ENCODE measurements at regions not wholly inside any gene's neighbourhood (a gene's known extent, or its start where the extent isn't known, plus 50 kb on each side); places are given as distances from the start of the nearest gene placed in this dataset.

GRCh38 chr2:181777734-181778133 is 97.4 kb upstream of the NEUROD1 start:
- no peak for DNase-seq (ENCODE audit: low read depth)
- TF ChIP-seq CTCF (conservative IDR thresholded peaks at IDR 0.05; ENCODE audit: low read length), result no peak
- H3K4me3 ChIP-seq (ENCODE audit: low read length), result no peak overlapping the region

GRCh38 chr2:181778621-181779201 is 98.4 kb upstream of the NEUROD1 start:
- DNase-seq (ENCODE audit: low read depth), result no peak
- no peak overlapping the region for H3K4me3 ChIP-seq (ENCODE audit: low read length)
- no peak for TF ChIP-seq CTCF (conservative IDR thresholded peaks at IDR 0.05; ENCODE audit: low read length)

GRCh38 chr2:181779288-181780021 is 99.1 kb upstream of the NEUROD1 start:
- TF ChIP-seq CTCF (conservative IDR thresholded peaks at IDR 0.05; ENCODE audit: low read length), result no peak
- DNase-seq (ENCODE audit: low read depth), result no peak
- H3K4me3 ChIP-seq (ENCODE audit: low read length), result no peak overlapping the region

- no peak for DNase-seq (ENCODE audit: low read depth)
- no peak for TF ChIP-seq CTCF (conservative IDR thresholded peaks at IDR 0.05; ENCODE audit: low read length)
Observed at GRCh38 chr2:181780047-181780651, 99.8 kb upstream of the NEUROD1 start.

GRCh38 chr2:181780657-181781056 is 100.3 kb upstream of the NEUROD1 start:
- H3K4me3 ChIP-seq (ENCODE audit: low read length), result no peak overlapping the region
- DNase-seq (ENCODE audit: low read depth), result no peak
- no peak for TF ChIP-seq CTCF (conservative IDR thresholded peaks at IDR 0.05; ENCODE audit: low read length)

More at GRCh38 chr2:181780047-181780651, 99.8 kb upstream of the NEUROD1 start:
- H3K4me3 ChIP-seq (ENCODE audit: low read length), result no peak overlapping the region

GRCh38 chr2:181781078-181781786 is 100.9 kb upstream of the NEUROD1 start:
- H3K4me3 ChIP-seq (ENCODE audit: low read length), result no peak overlapping the region
- TF ChIP-seq CTCF (conservative IDR thresholded peaks at IDR 0.05; ENCODE audit: low read length), result no peak
- DNase-seq (ENCODE audit: low read depth), result no peak

Data from AG10803 (cell line).